ENCODE measurements at regions not wholly inside any gene's neighbourhood (a gene's known extent, or its start where the extent isn't known, plus 50 kb on each side); places are given as distances from the start of the nearest gene placed in this dataset.

GRCh38 chr6:156337801-156338200 is 439.4 kb upstream of the ARID1B start:
- no peak for TF ChIP-seq CTCF (IDR thresholded peaks at IDR 0.05 in 2 of 3, conservative IDR thresholded peaks at IDR 0.05 in 1 of 3; ENCODE audit: borderline replicate concordance in 1 of 3, insufficient read depth in 1 of 3, low read depth in 2 of 3, low read length in 2 of 3)
- no peak for TF ChIP-seq EZH2phosphoT487 (IDR thresholded peaks at IDR 0.05; ENCODE audit: borderline replicate concordance)
- no peak for TF ChIP-seq POLR2A (IDR thresholded peaks at IDR 0.05; ENCODE audit: borderline replicate concordance, extremely low read depth, insufficient read depth, insufficient read length)
- TF ChIP-seq ATF3 (IDR thresholded peaks at IDR 0.05) = no peak
- no peak for TF ChIP-seq ZFX (IDR thresholded peaks at IDR 0.05)
- TF ChIP-seq YY1 (IDR thresholded peaks at IDR 0.05; ENCODE audit: extremely low read depth, insufficient replicate concordance, low read depth, low read length) = no peak
- TF ChIP-seq EGR1 (IDR thresholded peaks at IDR 0.05; ENCODE audit: low read depth) = no peak
- no peak for TF ChIP-seq SIN3A (IDR thresholded peaks at IDR 0.05; ENCODE audit: low read depth)
- TF ChIP-seq TCF7L2 (IDR thresholded peaks at IDR 0.05; ENCODE audit: borderline replicate concordance, extremely low read depth, insufficient read depth, insufficient read length) = no peak
- no peak for TF ChIP-seq EZH2 (IDR thresholded peaks at IDR 0.05)
- no peak for TF ChIP-seq ZNF274 (IDR thresholded peaks at IDR 0.05; ENCODE audit: low read depth, low read length)
- no peak for TF ChIP-seq REST (IDR thresholded peaks at IDR 0.05; ENCODE audit: low read depth)
- TF ChIP-seq MAX (IDR thresholded peaks at IDR 0.05) = no peak
- no peak for TF ChIP-seq RAD21 (IDR thresholded peaks at IDR 0.05; ENCODE audit: low read depth)
